Testis (tissue), 2 donors: ENCODE measurements at regions not wholly inside any gene's neighbourhood (a gene's known extent, or its start where the extent isn't known, plus 50 kb on each side); places are given as distances from the start of the nearest gene placed in this dataset.

Source experiments
- DNase-seq: peaks from one replicate; pipeline ENCODE4 v3.0.0-alpha.2; 2019
- H3K27ac ChIP-seq, 2 donors: fragments of 200-600 bp; sonication (generic); one replicate each; pipeline ENCODE4 v1.5.1; 2019
- H3K27me3 ChIP-seq: fragments of 200-600 bp; sonication (generic); one replicate; pipeline ENCODE4 v1.5.1; 2019
- H3K36me3 ChIP-seq: fragments of 200-600 bp; sonication (generic); one replicate; pipeline ENCODE4 v1.5.1; 2017; ENCODE audit warnings: low read depth; ENCODE audit errors: missing control alignments
- H3K4me1 ChIP-seq: fragments of 200-600 bp; sonication (generic); one replicate; pipeline ENCODE4 v1.5.1; 2019
- H3K4me3 ChIP-seq, 2 donors: fragments of 200-600 bp; sonication (generic); one replicate each; pipeline ENCODE4 v1.5.1; 2017 to 2019
- H3K9me3 ChIP-seq: fragments of 200-600 bp; sonication (generic); one replicate; pipeline ENCODE4 v1.5.1; 2017
- CTCF ChIP-seq, 3 experiments: fragments of 450-650 bp in 2 of 3; fragments of 200-600 bp in 1 of 3; sonication (generic) in 1 of 3; IDR thresholded peaks; one replicate each; pipeline ENCODE4 v1.5.1; 2016 to 2019; ENCODE audit warnings: antibody characterized with exemption in 3 of 3, mild to moderate bottlenecking in 2 of 3, moderate library complexity in 1 of 3
- POLR2A ChIP-seq: fragments of 450-650 bp; IDR thresholded peaks from one replicate; pipeline ENCODE4 v1.6.1; 2017; ENCODE audit warnings: antibody characterized with exemption, mild to moderate bottlenecking, moderate library complexity
- WGBS, 2 donors: methylation state at CpG; one replicate each; pipeline ENCODE4 v1.1.5; 2018; 5-methylcytosine and 5-hydroxymethylcytosine counted together
- intact Hi-C: fragments of 100-400 bp; cut with DNase I; formaldehyde crosslinking; loops from one replicate; pipeline ENCODE4 v1.15.1; 2023; ENCODE audit warnings: low total_unique reads

GRCh38 chr2:6111781-6112261 is 419.6 kb downstream of the SOX11 start:
- Histone ChIP-seq H3K9me3 (no peaks in the 10 kb centered on the region), H3K27me3 (no peaks in the 10 kb centered on the region), H3K4me1 (no peaks in the 10 kb centered on the region), H3K27ac (no peak overlapping the region), H3K36me3 (no peaks in the 10 kb centered on the region), H3K4me3 (no peak overlapping the region)
- intact Hi-C loops, result no loop called here
- no peak for DNase-seq
- 29 to 45% methylated on average over 2 of the region's 2 CpGs for WGBS, 2 donors
- TF ChIP-seq POLR2A (no peak), CTCF (IDR thresholded peaks at IDR 0.05) (no peak)

- DNase-seq, result no peak
- WGBS, 2 donors, result 83 to 85% methylated on average over 4 of the region's 4 CpGs
- intact Hi-C loops, result no loop called here
- no peak for TF ChIP-seq POLR2A
- Histone ChIP-seq H3K36me3 (no peaks in the 10 kb centered on the region), H3K27ac (no peak overlapping the region), H3K9me3 (no peaks in the 10 kb centered on the region), H3K4me1 (no peaks in the 10 kb centered on the region), H3K4me3 (no peak overlapping the region), H3K27me3 (no peaks in the 10 kb centered on the region)
These were observed 421.6 kb downstream of the SOX11 start for GRCh38 chr2:6113786-6114185.

GRCh38 chr2:6127718-6128117 is 435.5 kb downstream of the SOX11 start:
- DNase-seq, result no peak
- intact Hi-C loops, result no loop called here
- no peak overlapping the region for H3K4me3 ChIP-seq
- no peaks in the 10 kb centered on the region for H3K27me3 ChIP-seq
- no peaks in the 10 kb centered on the region for H3K36me3 ChIP-seq
- H3K27ac ChIP-seq, result no peak overlapping the region
- no peak for TF ChIP-seq CTCF (IDR thresholded peaks at IDR 0.05)
- no peak for TF ChIP-seq POLR2A
- 90 to 91% methylated on average over 5 of the region's 5 CpGs for WGBS, 2 donors
- H3K9me3 ChIP-seq, result no peaks in the 10 kb centered on the region
- H3K4me1 ChIP-seq, result no peaks in the 10 kb centered on the region

GRCh38 chr2:6139142-6139541 is 447.0 kb downstream of the SOX11 start:
- H3K9me3 ChIP-seq, result no peaks in the 10 kb centered on the region
- DNase-seq, result no peak
- H3K27me3 ChIP-seq, result no peaks in the 10 kb centered on the region
- WGBS, 2 donors, result 72 to 87% methylated on average over 3 of the region's 3 CpGs
- H3K4me1 ChIP-seq, result no peaks in the 10 kb centered on the region
- TF ChIP-seq CTCF (IDR thresholded peaks at IDR 0.05) (no peak), POLR2A (no peak)
- intact Hi-C loops, result no loop called here
- no peak overlapping the region for H3K4me3 ChIP-seq
- no peak overlapping the region for H3K27ac ChIP-seq
- H3K36me3 ChIP-seq, result no peaks in the 10 kb centered on the region

- intact Hi-C loops, result no loop called here
- no peak for DNase-seq
- Histone ChIP-seq H3K4me3 (no peak overlapping the region), H3K27me3 (no peaks in the 10 kb centered on the region), H3K9me3 (no peaks in the 10 kb centered on the region), H3K36me3 (no peaks in the 10 kb centered on the region), H3K27ac (no peak overlapping the region), H3K4me1 (no peaks in the 10 kb centered on the region)
- 85 to 96% methylated on average over 1 of the region's 1 CpG for whole genome bisulfite sequencing, 2 donors
- TF ChIP-seq CTCF (IDR thresholded peaks at IDR 0.05) (no peak), POLR2A (no peak)
These were observed 447.7 kb downstream of the SOX11 start for GRCh38 chr2:6139916-6140315.
